BLaER1 (cell line): ENCODE measurements at regions not wholly inside any gene's neighbourhood (a gene's known extent, or its start where the extent isn't known, plus 50 kb on each side); places are given as distances from the start of the nearest gene placed in this dataset.

Experiments used
- H3K27ac ChIP-seq: shearing (Covaris generic); formaldehyde crosslinking; 2 replicates; pipeline ENCODE4 v1.8.1; 2022
- H3K27me3 ChIP-seq: shearing (Covaris generic); formaldehyde crosslinking; 2 replicates; pipeline ENCODE4 v1.8.1; 2022
- H3K36me3 ChIP-seq: shearing (Covaris generic); formaldehyde crosslinking; 2 replicates; pipeline ENCODE4 v1.8.1; 2022
- H3K4me1 ChIP-seq: shearing (Covaris generic); formaldehyde crosslinking; 2 replicates; pipeline ENCODE4 v1.8.1; 2022
- H3K4me2 ChIP-seq: shearing (Covaris generic); formaldehyde crosslinking; 2 replicates; pipeline ENCODE4 v1.8.1; 2022
- H3K4me3 ChIP-seq: shearing (Covaris generic); formaldehyde crosslinking; 2 replicates; pipeline ENCODE4 v1.8.1; 2022
- H3K9ac ChIP-seq: shearing (Covaris generic); formaldehyde crosslinking; 2 replicates; pipeline ENCODE4 v1.8.1; 2022
- H3K9me3 ChIP-seq: shearing (Covaris generic); formaldehyde crosslinking; 2 replicates; pipeline ENCODE4 v1.8.1; 2022
- H4K20me1 ChIP-seq: shearing (Covaris generic); formaldehyde crosslinking; 2 replicates; pipeline ENCODE4 v1.8.1; 2022
- Cebpa-rat ChIP-seq: shearing (Covaris generic); IDR thresholded peaks from 2 replicates; pipeline ENCODE4 v1.8.1; 2022

- H4K20me1 ChIP-seq: no peaks in the 10 kb centered on the region
- H3K4me3 ChIP-seq: no peak overlapping the region
- TF ChIP-seq Cebpa-rat: no peak
- H3K9me3 ChIP-seq: no peaks in the 10 kb centered on the region
- no peaks in the 10 kb centered on the region for H3K36me3 ChIP-seq
- no peak overlapping the region for H3K9ac ChIP-seq
- no peak overlapping the region for H3K4me2 ChIP-seq
- no peaks in the 10 kb centered on the region for H3K27me3 ChIP-seq
- no peak overlapping the region for H3K27ac ChIP-seq
- no peaks in the 10 kb centered on the region for H3K4me1 ChIP-seq
These were observed 225.2 kb upstream of the RBFOX1 start for GRCh38 chr16:7107436-7107835.

- H3K4me2 ChIP-seq: no peak overlapping the region
- TF ChIP-seq Cebpa-rat: no peak
- H3K27me3 ChIP-seq: no peaks in the 10 kb centered on the region
- H3K9ac ChIP-seq: no peak overlapping the region
- H3K9me3 ChIP-seq: no peaks in the 10 kb centered on the region
- no peak overlapping the region for H3K4me3 ChIP-seq
- H4K20me1 ChIP-seq: no peaks in the 10 kb centered on the region
- H3K4me1 ChIP-seq: no peaks in the 10 kb centered on the region
- H3K36me3 ChIP-seq: no peaks in the 10 kb centered on the region
- no peak overlapping the region for H3K27ac ChIP-seq
These were observed 229.6 kb upstream of the RBFOX1 start for GRCh38 chr16:7103056-7103455.

- no peak for TF ChIP-seq Cebpa-rat
- Histone ChIP-seq H3K9ac (no peak overlapping the region), H3K27ac (no peak overlapping the region), H3K4me1 (no peaks in the 10 kb centered on the region), H3K9me3 (no peaks in the 10 kb centered on the region), H3K27me3 (no peaks in the 10 kb centered on the region), H3K4me2 (no peak overlapping the region), H3K36me3 (no peaks in the 10 kb centered on the region), H3K4me3 (no peak overlapping the region), H4K20me1 (no peaks in the 10 kb centered on the region)
These were observed 231.6 kb upstream of the RBFOX1 start for GRCh38 chr16:7101054-7101453.

- H3K36me3 ChIP-seq: no peaks in the 10 kb centered on the region
- no peaks in the 10 kb centered on the region for H3K27me3 ChIP-seq
- H3K4me3 ChIP-seq: no peak overlapping the region
- H3K9ac ChIP-seq: no peak overlapping the region
- H3K4me1 ChIP-seq: no peaks in the 10 kb centered on the region
- no peak overlapping the region for H3K4me2 ChIP-seq
- no peak for TF ChIP-seq Cebpa-rat
- no peak overlapping the region for H3K27ac ChIP-seq
- H3K9me3 ChIP-seq: no peaks in the 10 kb centered on the region
- H4K20me1 ChIP-seq: no peaks in the 10 kb centered on the region
These were observed 235.1 kb upstream of the RBFOX1 start for GRCh38 chr16:7097518-7097917.

GRCh38 chr16:7093511-7093910 is 239.1 kb upstream of the RBFOX1 start:
- no peak overlapping the region for H3K4me2 ChIP-seq

GRCh38 chr16:7090628-7091115 is 242.0 kb upstream of the RBFOX1 start:
- H3K9ac ChIP-seq: no peak overlapping the region
- peaks cover 16% of the 10 kb centered on the region for H3K4me1 ChIP-seq
- no peak overlapping the region for H3K27ac ChIP-seq
- H3K9me3 ChIP-seq: no peaks in the 10 kb centered on the region
- TF ChIP-seq Cebpa-rat: no peak
- no peak overlapping the region for H3K4me2 ChIP-seq
- no peak overlapping the region for H3K4me3 ChIP-seq
- H4K20me1 ChIP-seq: no peaks in the 10 kb centered on the region
- no peaks in the 10 kb centered on the region for H3K27me3 ChIP-seq
- no peaks in the 10 kb centered on the region for H3K36me3 ChIP-seq

More at GRCh38 chr16:7093511-7093910, 239.1 kb upstream of the RBFOX1 start:
- H3K4me3 ChIP-seq: no peak overlapping the region
- no peaks in the 10 kb centered on the region for H3K36me3 ChIP-seq
- H3K4me1 ChIP-seq: no peaks in the 10 kb centered on the region
- no peak overlapping the region for H3K9ac ChIP-seq
- no peak overlapping the region for H3K27ac ChIP-seq
- H3K9me3 ChIP-seq: no peaks in the 10 kb centered on the region
- no peaks in the 10 kb centered on the region for H3K27me3 ChIP-seq
- H4K20me1 ChIP-seq: no peaks in the 10 kb centered on the region
- no peak for TF ChIP-seq Cebpa-rat

GRCh38 chr16:7089751-7090150 is 242.9 kb upstream of the RBFOX1 start:
- Histone ChIP-seq H3K4me3 (no peak overlapping the region), H4K20me1 (no peaks in the 10 kb centered on the region), H3K9ac (no peak overlapping the region), H3K36me3 (no peaks in the 10 kb centered on the region), H3K4me1 (peaks cover 16% of the 10 kb centered on the region), H3K4me2 (no peak overlapping the region), H3K27ac (no peak overlapping the region), H3K9me3 (no peaks in the 10 kb centered on the region), H3K27me3 (no peaks in the 10 kb centered on the region)
- no peak for TF ChIP-seq Cebpa-rat

GRCh38 chr16:7088711-7089110 is 243.9 kb upstream of the RBFOX1 start:
- Histone ChIP-seq H4K20me1 (no peaks in the 10 kb centered on the region), H3K4me2 (no peak overlapping the region), H3K9ac (no peak overlapping the region), H3K27me3 (no peaks in the 10 kb centered on the region), H3K4me1 (peaks cover 16% of the 10 kb centered on the region), H3K4me3 (no peak overlapping the region), H3K9me3 (no peaks in the 10 kb centered on the region), H3K27ac (no peak overlapping the region), H3K36me3 (no peaks in the 10 kb centered on the region)
- no peak for TF ChIP-seq Cebpa-rat

- Histone ChIP-seq H3K4me2 (peak overlapping the region; percentile 69), H3K9me3 (no peaks in the 10 kb centered on the region), H3K4me3 (no peak overlapping the region), H3K4me1 (peaks cover 16% of the 10 kb centered on the region), H3K27ac (no peak overlapping the region), H3K27me3 (no peaks in the 10 kb centered on the region), H3K36me3 (no peaks in the 10 kb centered on the region), H3K9ac (no peak overlapping the region), H4K20me1 (no peaks in the 10 kb centered on the region)
- TF ChIP-seq Cebpa-rat: no peak
These were observed 245.6 kb upstream of the RBFOX1 start for GRCh38 chr16:7086822-7087616.

- no peak overlapping the region for H3K9ac ChIP-seq
- H3K4me2 ChIP-seq: no peak overlapping the region
- no peaks in the 10 kb centered on the region for H3K9me3 ChIP-seq
- peaks cover 16% of the 10 kb centered on the region for H3K4me1 ChIP-seq
- no peak overlapping the region for H3K4me3 ChIP-seq
- no peaks in the 10 kb centered on the region for H3K27me3 ChIP-seq
- H3K36me3 ChIP-seq: no peaks in the 10 kb centered on the region
- TF ChIP-seq Cebpa-rat: no peak
- no peak overlapping the region for H3K27ac ChIP-seq
- H4K20me1 ChIP-seq: no peaks in the 10 kb centered on the region
These were observed 246.9 kb upstream of the RBFOX1 start for GRCh38 chr16:7085776-7086175.
